ENCODE measurements at regions not wholly inside any gene's neighbourhood (a gene's known extent, or its start where the extent isn't known, plus 50 kb on each side); places are given as distances from the start of the nearest gene placed in this dataset.

DNA sequence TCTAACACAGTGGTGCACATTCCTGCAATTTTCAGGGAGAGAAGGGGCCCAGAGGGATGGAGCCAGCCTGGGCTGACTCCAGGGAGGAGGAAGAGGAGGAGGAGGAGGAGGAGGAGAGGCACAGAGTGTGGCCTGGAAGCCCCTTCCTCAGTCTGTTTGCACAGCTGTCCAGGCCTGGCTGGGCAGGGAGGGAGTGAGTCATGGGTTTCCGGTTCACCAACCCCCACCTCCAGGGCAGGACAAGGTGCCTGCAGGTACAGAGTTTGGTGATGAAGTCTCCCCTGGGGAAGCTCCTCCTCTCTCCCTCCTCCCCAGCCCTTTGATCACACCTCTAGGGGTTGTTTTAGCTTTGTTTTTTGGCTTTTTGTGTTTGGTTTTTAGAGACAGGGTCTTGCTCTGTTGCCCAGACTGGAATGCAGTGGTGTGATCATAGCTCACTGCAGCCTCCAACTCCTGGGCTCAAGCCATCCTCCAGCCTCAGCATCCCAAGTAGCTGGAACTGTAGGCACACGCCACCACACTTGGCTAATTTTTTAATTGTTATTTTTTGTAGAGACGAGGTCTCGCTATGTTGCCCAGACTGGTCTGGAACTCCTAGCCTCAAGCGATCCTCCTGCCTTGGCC lies 77.5 kb upstream of the CUX1 start:
- DNase-seq (ENCODE audit: low spot score) (no peak), ATAC-seq (ENCODE audit: low read depth) (peak; percentile 72)
- Histone ChIP-seq H3K4me3 (ENCODE audit: severe bottlenecking) (no peak overlapping the region), H3K27me3 (ENCODE audit: insufficient read depth, poor library complexity, severe bottlenecking) (no peaks in the 10 kb centered on the region), H3K36me3 (ENCODE audit: low read depth) (no peaks in the 10 kb centered on the region), H3K4me1 (ENCODE audit: insufficient read depth, poor library complexity, severe bottlenecking) (peaks cover 13% of the 10 kb centered on the region), H3K27ac (ENCODE audit: poor library complexity, severe bottlenecking) (peak overlapping the region; percentile 21), H3K9me3 (ENCODE audit: severe bottlenecking) (no peaks in the 10 kb centered on the region)
- TF ChIP-seq, protein P1, sequence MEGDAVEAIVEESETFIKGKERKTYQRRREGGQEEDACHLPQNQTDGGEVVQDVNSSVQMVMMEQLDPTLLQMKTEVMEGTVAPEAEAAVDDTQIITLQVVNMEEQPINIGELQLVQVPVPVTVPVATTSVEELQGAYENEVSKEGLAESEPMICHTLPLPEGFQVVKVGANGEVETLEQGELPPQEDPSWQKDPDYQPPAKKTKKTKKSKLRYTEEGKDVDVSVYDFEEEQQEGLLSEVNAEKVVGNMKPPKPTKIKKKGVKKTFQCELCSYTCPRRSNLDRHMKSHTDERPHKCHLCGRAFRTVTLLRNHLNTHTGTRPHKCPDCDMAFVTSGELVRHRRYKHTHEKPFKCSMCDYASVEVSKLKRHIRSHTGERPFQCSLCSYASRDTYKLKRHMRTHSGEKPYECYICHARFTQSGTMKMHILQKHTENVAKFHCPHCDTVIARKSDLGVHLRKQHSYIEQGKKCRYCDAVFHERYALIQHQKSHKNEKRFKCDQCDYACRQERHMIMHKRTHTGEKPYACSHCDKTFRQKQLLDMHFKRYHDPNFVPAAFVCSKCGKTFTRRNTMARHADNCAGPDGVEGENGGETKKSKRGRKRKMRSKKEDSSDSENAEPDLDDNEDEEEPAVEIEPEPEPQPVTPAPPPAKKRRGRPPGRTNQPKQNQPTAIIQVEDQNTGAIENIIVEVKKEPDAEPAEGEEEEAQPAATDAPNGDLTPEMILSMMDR (IDR thresholded peaks at IDR 0.05; ENCODE audit: poor library complexity, severe bottlenecking), result no peak

DNA sequence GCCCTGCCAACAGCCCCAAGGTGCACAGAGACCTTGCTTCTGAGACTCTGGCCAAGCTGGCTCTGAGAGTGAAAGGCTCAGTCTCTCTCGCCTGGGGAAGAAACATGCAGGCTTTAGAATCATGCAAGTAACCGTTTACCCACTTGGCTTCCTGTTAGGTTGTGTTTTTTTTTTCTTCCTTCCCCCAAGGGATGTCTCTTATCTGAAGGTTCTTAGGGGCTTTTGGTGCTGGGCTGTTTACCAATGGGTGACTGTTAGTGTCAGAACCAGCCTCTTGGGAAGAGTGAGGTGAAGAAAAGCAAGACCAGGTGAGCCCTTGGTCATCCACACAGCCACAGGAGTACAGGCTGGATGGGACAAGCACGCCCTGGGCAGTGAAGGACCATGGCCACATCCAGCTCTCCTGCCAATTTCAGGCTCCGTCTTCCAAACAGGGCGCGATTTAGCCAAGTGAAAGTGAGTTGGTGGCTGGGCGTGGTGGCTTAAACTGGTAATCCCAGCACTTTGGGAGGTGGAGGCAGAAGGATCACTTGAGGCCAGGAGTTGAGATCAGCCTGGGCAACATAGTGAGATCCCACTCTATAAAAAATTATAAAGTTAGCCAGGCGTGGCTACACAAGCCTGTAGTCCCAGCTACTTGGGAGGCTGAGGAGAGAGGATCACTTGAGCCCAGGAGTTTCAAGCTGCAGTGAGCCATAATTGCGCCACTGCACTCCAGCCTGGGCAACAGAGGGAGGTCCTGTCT lies 76.3 kb upstream of the CUX1 start:
- Histone ChIP-seq H3K4me3 (ENCODE audit: severe bottlenecking) (no peak overlapping the region), H3K36me3 (ENCODE audit: low read depth) (no peaks in the 10 kb centered on the region), H3K4me1 (ENCODE audit: insufficient read depth, poor library complexity, severe bottlenecking) (peaks cover 13% of the 10 kb centered on the region), H3K27ac (ENCODE audit: poor library complexity, severe bottlenecking) (no peak overlapping the region), H3K9me3 (ENCODE audit: severe bottlenecking) (no peaks in the 10 kb centered on the region), H3K27me3 (ENCODE audit: insufficient read depth, poor library complexity, severe bottlenecking) (no peaks in the 10 kb centered on the region)
- TF ChIP-seq, protein P1 (IDR thresholded peaks at IDR 0.05; ENCODE audit: poor library complexity, severe bottlenecking), result no peak
- DNase-seq (ENCODE audit: low spot score) (no peak), ATAC-seq (ENCODE audit: low read depth) (no peak)

DNA sequence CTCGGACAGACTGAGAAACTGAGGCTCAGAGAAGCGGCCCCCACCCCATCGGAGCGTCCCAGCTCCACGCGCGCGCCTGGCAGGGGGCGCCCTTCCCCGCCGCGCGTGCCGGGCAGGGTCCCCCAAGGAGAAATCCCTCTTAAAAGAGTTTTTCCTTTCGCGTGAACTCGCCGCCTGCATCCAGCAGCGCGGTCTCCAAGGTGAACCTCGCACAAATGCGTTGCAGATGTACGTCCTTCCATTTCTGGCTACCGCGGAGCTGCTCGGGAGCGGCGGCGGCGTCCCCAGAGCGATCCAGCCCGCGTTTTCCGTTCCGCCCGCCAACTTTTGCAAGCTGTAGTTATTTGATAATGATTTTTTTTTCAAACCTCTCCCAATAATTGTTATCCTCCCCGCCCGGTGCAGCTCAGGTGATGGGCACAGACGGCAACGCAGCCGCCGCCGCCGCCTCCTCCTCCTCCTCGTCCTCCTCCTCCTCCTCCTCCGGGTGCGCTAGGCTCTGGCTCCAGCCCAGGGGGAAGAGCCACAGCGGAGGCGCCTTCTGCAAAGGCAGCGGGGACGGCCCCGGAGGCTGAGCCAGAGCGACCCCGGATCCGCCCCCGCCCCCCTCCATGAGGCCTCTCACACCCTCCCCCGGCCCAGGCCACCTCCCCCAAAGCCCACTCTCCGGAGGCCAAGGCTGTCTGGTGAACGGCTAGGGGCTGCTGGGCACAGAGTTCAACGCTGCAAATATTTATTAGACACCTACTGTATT lies 74.0 kb upstream of the CUX1 start:
- Histone ChIP-seq H3K36me3 (ENCODE audit: low read depth) (no peaks in the 10 kb centered on the region), H3K27me3 (ENCODE audit: insufficient read depth, poor library complexity, severe bottlenecking) (no peaks in the 10 kb centered on the region), H3K9me3 (ENCODE audit: severe bottlenecking) (no peaks in the 10 kb centered on the region), H3K27ac (ENCODE audit: poor library complexity, severe bottlenecking) (no peak overlapping the region), H3K4me3 (ENCODE audit: severe bottlenecking) (peak overlapping the region; percentile 37), H3K4me1 (ENCODE audit: insufficient read depth, poor library complexity, severe bottlenecking) (peaks cover 13% of the 10 kb centered on the region)
- ATAC-seq (ENCODE audit: low read depth), result peak; percentile 68
- TF ChIP-seq, protein P1 (IDR thresholded peaks at IDR 0.05; ENCODE audit: poor library complexity, severe bottlenecking), result peak; percentile 59
- DNase-seq (ENCODE audit: low spot score), result no peak

DNA sequence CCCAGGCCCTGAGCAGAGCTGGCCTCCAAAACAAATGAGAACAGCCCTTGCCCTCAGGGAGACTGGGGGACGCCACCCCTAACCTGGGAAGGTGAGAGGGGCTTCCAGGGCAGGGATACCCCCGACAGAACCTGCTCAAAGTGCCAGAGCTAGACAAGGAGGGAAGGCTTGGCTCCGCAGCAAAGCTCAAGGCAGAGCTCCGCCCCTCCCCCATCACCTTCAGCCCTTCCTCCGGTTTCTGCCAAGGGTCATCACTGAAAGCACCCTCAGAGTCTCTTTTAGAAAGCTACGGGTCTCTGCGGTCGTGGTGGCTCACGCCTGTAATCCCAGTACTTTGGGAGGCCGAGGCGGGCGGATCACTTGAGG lies 73.4 kb upstream of the CUX1 start:
- Histone ChIP-seq H3K27me3 (ENCODE audit: insufficient read depth, poor library complexity, severe bottlenecking) (no peaks in the 10 kb centered on the region), H3K4me1 (ENCODE audit: insufficient read depth, poor library complexity, severe bottlenecking) (peaks cover 12% of the 10 kb centered on the region), H3K4me3 (ENCODE audit: severe bottlenecking) (no peak overlapping the region), H3K27ac (ENCODE audit: poor library complexity, severe bottlenecking) (no peak overlapping the region), H3K36me3 (ENCODE audit: low read depth) (no peaks in the 10 kb centered on the region), H3K9me3 (ENCODE audit: severe bottlenecking) (no peaks in the 10 kb centered on the region)
- TF ChIP-seq, protein P1 (IDR thresholded peaks at IDR 0.05; ENCODE audit: poor library complexity, severe bottlenecking), result no peak
- ATAC-seq (ENCODE audit: low read depth) (no peak), DNase-seq (ENCODE audit: low spot score) (no peak)
